CD14-positive monocyte (primary cell): ENCODE measurements at regions not wholly inside any gene's neighbourhood (a gene's known extent, or its start where the extent isn't known, plus 50 kb on each side); places are given as distances from the start of the nearest gene placed in this dataset.

ENCODE experiments used
- DNase-seq, 3 donors: peaks; one replicate each; pipeline ENCODE4 v3.0.0-alpha.2; 2011 to 2022
- H2AFZ ChIP-seq: 2 replicates; pipeline ENCODE4 v1.6.0; 2012; ENCODE audit warnings: mild to moderate bottlenecking, low read depth, low read length, inconsistent platforms; ENCODE audit not compliant: insufficient read depth, poor library complexity, severe bottlenecking
- H3K27ac ChIP-seq, 2 donors: 1 replicate in 1 of 2; 2 replicates in 1 of 2; pipeline ENCODE4 v1.5.1; 2012 to 2013; ENCODE audit warnings: low read length in 2 of 2, control low read depth in 1 of 2, inconsistent platforms in 1 of 2, low read depth in 1 of 2, mild to moderate bottlenecking in 1 of 2
- H3K27me3 ChIP-seq, 2 donors: one replicate each; pipeline versions ENCODE4 v1.6.0 to v1.6.1; 2011 to 2013; ENCODE audit warnings: low read length in 2 of 2; ENCODE audit not compliant: control insufficient read depth in 2 of 2, insufficient read depth in 2 of 2
- H3K36me3 ChIP-seq, 2 donors: replicated peaks in 1 of 2; 1 replicate in 1 of 2; 2 replicates in 1 of 2; pipeline versions ENCODE4 v1.5.1 to v1.6.1; 2012 to 2013; ENCODE audit warnings: low read length in 2 of 2, control low read depth in 1 of 2, inconsistent platforms in 1 of 2, mild to moderate bottlenecking in 1 of 2; ENCODE audit not compliant: insufficient read depth in 2 of 2, control insufficient read depth in 1 of 2
- H3K4me1 ChIP-seq, 2 donors: 1 replicate in 1 of 2; 2 replicates in 1 of 2; pipeline versions ENCODE4 v1.5.1 to v1.6.1; 2012 to 2013; ENCODE audit warnings: low read length in 2 of 2, control low read depth in 1 of 2, inconsistent platforms in 1 of 2, mild to moderate bottlenecking in 1 of 2, moderate library complexity in 1 of 2; ENCODE audit not compliant: insufficient read depth in 2 of 2, control insufficient read depth in 1 of 2
- H3K4me2 ChIP-seq: replicated peaks from 2 replicates; pipeline ENCODE3; 2012; ENCODE audit warnings: low read length, moderate library complexity, mild to moderate bottlenecking; ENCODE audit not compliant: poor library complexity, severe bottlenecking; ENCODE audit errors: extremely low read depth
- H3K4me3 ChIP-seq, 3 experiments: fragments of 200-600 bp in 1 of 3; sonication (generic) in 1 of 3; replicated peaks in 1 of 3; 1 replicate in 2 of 3; 2 replicates in 1 of 3; pipeline ENCODE4 v1.5.1; 2011 to 2013; ENCODE audit warnings: low read length in 3 of 3, mild to moderate bottlenecking in 3 of 3, control low read depth in 2 of 3, low read depth in 2 of 3, inconsistent platforms in 1 of 3, moderate library complexity in 1 of 3
- H3K79me2 ChIP-seq: 2 replicates; pipeline ENCODE4 v1.6.0; 2012; ENCODE audit warnings: mild to moderate bottlenecking, control low read depth, inconsistent platforms, low read length, moderate library complexity; ENCODE audit not compliant: insufficient read depth
- H3K9ac ChIP-seq: 2 replicates; pipeline ENCODE4 v1.6.0; 2017; ENCODE audit warnings: low read length, mild to moderate bottlenecking; ENCODE audit not compliant: insufficient read depth, poor library complexity, severe bottlenecking
- H3K9me3 ChIP-seq, 2 donors: replicated peaks in 1 of 2; 1 replicate in 1 of 2; 2 replicates in 1 of 2; pipeline versions ENCODE4 v1.5.1 to v1.6.1; 2012 to 2013; ENCODE audit warnings: low read length in 2 of 2, control low read depth in 1 of 2; ENCODE audit not compliant: control insufficient read depth in 1 of 2, insufficient read depth in 1 of 2
- H4K20me1 ChIP-seq: 2 replicates; pipeline ENCODE4 v1.6.0; 2012; ENCODE audit warnings: mild to moderate bottlenecking, low read length, control low read depth, moderate library complexity; ENCODE audit not compliant: insufficient read depth
- H3K27ac Mint-ChIP-seq, 7 donors: one replicate each; pipeline ENCODE4 v1.8.0; 2020; ENCODE audit warnings: mild to moderate bottlenecking in 7 of 7, mixed read lengths in 7 of 7, moderate library complexity in 6 of 7, inconsistent platforms in 2 of 7
- H3K27me3 Mint-ChIP-seq, 3 donors: one replicate each; pipeline ENCODE4 v1.8.0; 2021 to 2022; ENCODE audit warnings: low read depth in 3 of 3, mild to moderate bottlenecking in 3 of 3, mixed read lengths in 3 of 3, moderate library complexity in 3 of 3, inconsistent platforms in 1 of 3
- H3K36me3 Mint-ChIP-seq, 2 donors: one replicate each; pipeline ENCODE4 v1.8.0; 2020; ENCODE audit warnings: mixed read lengths in 2 of 2, inconsistent platforms in 1 of 2, mild to moderate bottlenecking in 1 of 2
- H3K4me1 Mint-ChIP-seq: one replicate; pipeline ENCODE4 v1.8.0; 2020; ENCODE audit warnings: mild to moderate bottlenecking, mixed read lengths
- H3K4me3 Mint-ChIP-seq, 2 donors: one replicate each; pipeline ENCODE4 v1.8.0; 2020; ENCODE audit warnings: mild to moderate bottlenecking in 2 of 2, mixed read lengths in 2 of 2, moderate library complexity in 1 of 2
- H3K9me3 Mint-ChIP-seq, 7 donors: one replicate each; pipeline ENCODE4 v1.8.0; 2020 to 2022; ENCODE audit warnings: mixed read lengths in 7 of 7, mild to moderate bottlenecking in 6 of 7, moderate library complexity in 6 of 7, inconsistent platforms in 2 of 7
- CTCF ChIP-seq: fragments of 200-600 bp; IDR thresholded peaks from one replicate; pipeline ENCODE4 v1.8.0; 2022; ENCODE audit warnings: antibody characterized with exemption, mild to moderate bottlenecking
- WGBS: methylation state at CpG from one replicate; pipeline ENCODE4 v1.1.5; 2013; ENCODE audit warnings: missing lambda C conversion rate; ENCODE audit not compliant: insufficient coverage; 5-methylcytosine and 5-hydroxymethylcytosine counted together
- intact Hi-C, 2 donors: fragments of 100-400 bp; cut with micrococcal nuclease; formaldehyde crosslinking; loops; one replicate each; pipeline versions ENCODE4 v1.15.0 to v1.15.1; 2023

GRCh38 chr9:113709721-113710120 lies 166.4 kb upstream of the ZNF618 start:
- Histone ChIP-seq H3K9ac (no peak overlapping the region), H3K36me3 (no peaks in the 10 kb centered on the region), H4K20me1 (no peaks in the 10 kb centered on the region), H3K4me2 (no peak overlapping the region), H3K4me3 (no peak overlapping the region), H3K27me3 (no peaks in the 10 kb centered on the region), H3K9me3 (peaks cover 0 to 8% of the 10 kb centered on the region in 2 donors), H3K79me2 (no peaks in the 10 kb centered on the region), H3K4me1 (no peaks in the 10 kb centered on the region), H2AFZ (no peak overlapping the region), H3K27ac (no peak overlapping the region)
- H3K27me3 Mint-ChIP-seq: peaks cover 1 to 8% (median 5%) of the 10 kb centered on the region in 3 donors
- DNase-seq: no peak
- H3K4me3 Mint-ChIP-seq: no peak overlapping the region
- no peaks in the 10 kb centered on the region for H3K4me1 Mint-ChIP-seq
- 98% methylated on average over 5 of the region's 6 CpGs for WGBS
- H3K9me3 Mint-ChIP-seq: peaks cover 7 to 18% (median 10%) of the 10 kb centered on the region in 7 donors
- H3K27ac Mint-ChIP-seq: no peak overlapping the region
- H3K36me3 Mint-ChIP-seq: no peaks in the 10 kb centered on the region
- intact Hi-C loops: no loop called here
- TF ChIP-seq CTCF: no peak

- Histone ChIP-seq H3K79me2 (no peaks in the 10 kb centered on the region), H3K4me1 (no peaks in the 10 kb centered on the region), H4K20me1 (no peaks in the 10 kb centered on the region), H3K27me3 (no peaks in the 10 kb centered on the region), H2AFZ (no peak overlapping the region), H3K9ac (no peak overlapping the region), H3K4me2 (no peak overlapping the region), H3K4me3 (no peak overlapping the region), H3K36me3 (no peaks in the 10 kb centered on the region), H3K9me3 (peaks cover 4 to 15% of the 10 kb centered on the region in 2 donors), H3K27ac (no peak overlapping the region)
- intact Hi-C loops: no loop called here
- H3K9me3 Mint-ChIP-seq: peaks cover 7 to 23% (median 18%) of the 10 kb centered on the region in 7 donors
- no peaks in the 10 kb centered on the region for H3K36me3 Mint-ChIP-seq
- no peak for DNase-seq
- no peak overlapping the region for H3K27ac Mint-ChIP-seq
- H3K27me3 Mint-ChIP-seq: peaks cover 1 to 8% (median 5%) of the 10 kb centered on the region in 3 donors
- WGBS: 100% methylated on average over 1 of the region's 1 CpG
- H3K4me3 Mint-ChIP-seq: no peak overlapping the region
- H3K4me1 Mint-ChIP-seq: no peaks in the 10 kb centered on the region
- TF ChIP-seq CTCF: no peak
Observed at GRCh38 chr9:113711251-113711650, 164.9 kb upstream of the ZNF618 start.
